ENCODE measurements at regions not wholly inside any gene's neighbourhood (a gene's known extent, or its start where the extent isn't known, plus 50 kb on each side); places are given as distances from the start of the nearest gene placed in this dataset.

- TF ChIP-seq CTCF (IDR thresholded peaks at IDR 0.05; ENCODE audit: low read depth, low read length, missing input control) (no peak), TAF1 (conservative IDR thresholded peaks at IDR 0.05) (no peak), MAX (IDR thresholded peaks at IDR 0.05) (no peak), RXRA (IDR thresholded peaks at IDR 0.05) (no peak), GABPA (IDR thresholded peaks at IDR 0.05 in 1 of 2, conservative IDR thresholded peaks at IDR 0.05 in 1 of 2) (no peak), SP1 (IDR thresholded peaks at IDR 0.05) (no peak), RAD21 (IDR thresholded peaks at IDR 0.05) (no peak)
- TF ChIP-seq, protein P1, sequence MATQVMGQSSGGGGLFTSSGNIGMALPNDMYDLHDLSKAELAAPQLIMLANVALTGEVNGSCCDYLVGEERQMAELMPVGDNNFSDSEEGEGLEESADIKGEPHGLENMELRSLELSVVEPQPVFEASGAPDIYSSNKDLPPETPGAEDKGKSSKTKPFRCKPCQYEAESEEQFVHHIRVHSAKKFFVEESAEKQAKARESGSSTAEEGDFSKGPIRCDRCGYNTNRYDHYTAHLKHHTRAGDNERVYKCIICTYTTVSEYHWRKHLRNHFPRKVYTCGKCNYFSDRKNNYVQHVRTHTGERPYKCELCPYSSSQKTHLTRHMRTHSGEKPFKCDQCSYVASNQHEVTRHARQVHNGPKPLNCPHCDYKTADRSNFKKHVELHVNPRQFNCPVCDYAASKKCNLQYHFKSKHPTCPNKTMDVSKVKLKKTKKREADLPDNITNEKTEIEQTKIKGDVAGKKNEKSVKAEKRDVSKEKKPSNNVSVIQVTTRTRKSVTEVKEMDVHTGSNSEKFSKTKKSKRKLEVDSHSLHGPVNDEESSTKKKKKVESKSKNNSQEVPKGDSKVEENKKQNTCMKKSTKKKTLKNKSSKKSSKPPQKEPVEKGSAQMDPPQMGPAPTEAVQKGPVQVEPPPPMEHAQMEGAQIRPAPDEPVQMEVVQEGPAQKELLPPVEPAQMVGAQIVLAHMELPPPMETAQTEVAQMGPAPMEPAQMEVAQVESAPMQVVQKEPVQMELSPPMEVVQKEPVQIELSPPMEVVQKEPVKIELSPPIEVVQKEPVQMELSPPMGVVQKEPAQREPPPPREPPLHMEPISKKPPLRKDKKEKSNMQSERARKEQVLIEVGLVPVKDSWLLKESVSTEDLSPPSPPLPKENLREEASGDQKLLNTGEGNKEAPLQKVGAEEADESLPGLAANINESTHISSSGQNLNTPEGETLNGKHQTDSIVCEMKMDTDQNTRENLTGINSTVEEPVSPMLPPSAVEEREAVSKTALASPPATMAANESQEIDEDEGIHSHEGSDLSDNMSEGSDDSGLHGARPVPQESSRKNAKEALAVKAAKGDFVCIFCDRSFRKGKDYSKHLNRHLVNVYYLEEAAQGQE (IDR thresholded peaks at IDR 0.05) = no peak
- TF ChIP-seq, protein P2, sequence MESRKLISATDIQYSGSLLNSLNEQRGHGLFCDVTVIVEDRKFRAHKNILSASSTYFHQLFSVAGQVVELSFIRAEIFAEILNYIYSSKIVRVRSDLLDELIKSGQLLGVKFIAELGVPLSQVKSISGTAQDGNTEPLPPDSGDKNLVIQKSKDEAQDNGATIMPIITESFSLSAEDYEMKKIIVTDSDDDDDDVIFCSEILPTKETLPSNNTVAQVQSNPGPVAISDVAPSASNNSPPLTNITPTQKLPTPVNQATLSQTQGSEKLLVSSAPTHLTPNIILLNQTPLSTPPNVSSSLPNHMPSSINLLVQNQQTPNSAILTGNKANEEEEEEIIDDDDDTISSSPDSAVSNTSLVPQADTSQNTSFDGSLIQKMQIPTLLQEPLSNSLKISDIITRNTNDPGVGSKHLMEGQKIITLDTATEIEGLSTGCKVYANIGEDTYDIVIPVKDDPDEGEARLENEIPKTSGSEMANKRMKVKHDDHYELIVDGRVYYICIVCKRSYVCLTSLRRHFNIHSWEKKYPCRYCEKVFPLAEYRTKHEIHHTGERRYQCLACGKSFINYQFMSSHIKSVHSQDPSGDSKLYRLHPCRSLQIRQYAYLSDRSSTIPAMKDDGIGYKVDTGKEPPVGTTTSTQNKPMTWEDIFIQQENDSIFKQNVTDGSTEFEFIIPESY (IDR thresholded peaks at IDR 0.05) = no peak
Measured at GRCh38 chr3:110887176-110887575, 184.4 kb upstream of the NECTIN3 start.
